A673 (cell line): ENCODE measurements at regions not wholly inside any gene's neighbourhood (a gene's known extent, or its start where the extent isn't known, plus 50 kb on each side); places are given as distances from the start of the nearest gene placed in this dataset.

Source experiments
- EZH2 ChIP-seq: fragments of 200-600 bp; sonication (generic); IDR thresholded peaks from 2 replicates; pipeline ENCODE4 v1.6.1; 2017; ENCODE audit warnings: borderline replicate concordance, low read depth, mild to moderate bottlenecking, mixed read lengths, antibody characterized with exemption, low read length; ENCODE audit not compliant: poor library complexity, severe bottlenecking
- TF ChIP-seq, protein P1 (sequence below): fragments of 300-800, 200-600 bp; sonication (generic); conservative IDR thresholded peaks from 2 replicates; pipeline ENCODE4 v1.5.1; 2017; ENCODE audit warnings: low read depth, mild to moderate bottlenecking, antibody characterized with exemption, low read length, moderate library complexity, mixed read lengths

- TF ChIP-seq, protein P1, sequence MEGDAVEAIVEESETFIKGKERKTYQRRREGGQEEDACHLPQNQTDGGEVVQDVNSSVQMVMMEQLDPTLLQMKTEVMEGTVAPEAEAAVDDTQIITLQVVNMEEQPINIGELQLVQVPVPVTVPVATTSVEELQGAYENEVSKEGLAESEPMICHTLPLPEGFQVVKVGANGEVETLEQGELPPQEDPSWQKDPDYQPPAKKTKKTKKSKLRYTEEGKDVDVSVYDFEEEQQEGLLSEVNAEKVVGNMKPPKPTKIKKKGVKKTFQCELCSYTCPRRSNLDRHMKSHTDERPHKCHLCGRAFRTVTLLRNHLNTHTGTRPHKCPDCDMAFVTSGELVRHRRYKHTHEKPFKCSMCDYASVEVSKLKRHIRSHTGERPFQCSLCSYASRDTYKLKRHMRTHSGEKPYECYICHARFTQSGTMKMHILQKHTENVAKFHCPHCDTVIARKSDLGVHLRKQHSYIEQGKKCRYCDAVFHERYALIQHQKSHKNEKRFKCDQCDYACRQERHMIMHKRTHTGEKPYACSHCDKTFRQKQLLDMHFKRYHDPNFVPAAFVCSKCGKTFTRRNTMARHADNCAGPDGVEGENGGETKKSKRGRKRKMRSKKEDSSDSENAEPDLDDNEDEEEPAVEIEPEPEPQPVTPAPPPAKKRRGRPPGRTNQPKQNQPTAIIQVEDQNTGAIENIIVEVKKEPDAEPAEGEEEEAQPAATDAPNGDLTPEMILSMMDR: no peak
- TF ChIP-seq EZH2: no peak
Observed at GRCh38 chr5:121755266-121755665, 96.4 kb upstream of the FTMT start.
